ENCODE measurements at regions not wholly inside any gene's neighbourhood (a gene's known extent, or its start where the extent isn't known, plus 50 kb on each side); places are given as distances from the start of the nearest gene placed in this dataset.

DNA sequence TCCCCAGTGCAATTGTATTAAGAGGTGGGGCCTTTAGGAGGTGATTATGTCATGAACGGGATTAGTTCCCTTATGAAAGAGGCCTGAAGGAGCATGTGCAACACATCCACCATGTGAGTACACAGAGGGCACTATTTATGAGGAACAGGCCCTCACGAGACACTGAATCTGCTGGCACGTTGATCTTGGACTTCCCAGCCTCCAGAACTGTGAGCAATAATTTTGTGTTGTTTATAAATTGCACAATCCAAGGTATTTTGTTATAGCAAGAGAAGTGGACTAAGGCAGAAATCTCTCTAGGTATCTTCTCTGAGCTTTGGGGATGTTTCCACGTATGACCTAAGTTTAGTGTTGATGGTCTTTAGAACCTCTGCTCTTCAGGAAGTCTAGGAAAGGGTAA, 149.3 kb upstream of the CBLB start:
- in situ Hi-C loops (cut with HindIII; ENCODE audit: low sequenced_read_pairs): no loop called here
- no peak overlapping the region for H3K4me3 ChIP-seq (ENCODE audit: low read depth, low read length)
- DNase-seq (ENCODE audit: low read depth): no peak
- TF ChIP-seq, protein P1, sequence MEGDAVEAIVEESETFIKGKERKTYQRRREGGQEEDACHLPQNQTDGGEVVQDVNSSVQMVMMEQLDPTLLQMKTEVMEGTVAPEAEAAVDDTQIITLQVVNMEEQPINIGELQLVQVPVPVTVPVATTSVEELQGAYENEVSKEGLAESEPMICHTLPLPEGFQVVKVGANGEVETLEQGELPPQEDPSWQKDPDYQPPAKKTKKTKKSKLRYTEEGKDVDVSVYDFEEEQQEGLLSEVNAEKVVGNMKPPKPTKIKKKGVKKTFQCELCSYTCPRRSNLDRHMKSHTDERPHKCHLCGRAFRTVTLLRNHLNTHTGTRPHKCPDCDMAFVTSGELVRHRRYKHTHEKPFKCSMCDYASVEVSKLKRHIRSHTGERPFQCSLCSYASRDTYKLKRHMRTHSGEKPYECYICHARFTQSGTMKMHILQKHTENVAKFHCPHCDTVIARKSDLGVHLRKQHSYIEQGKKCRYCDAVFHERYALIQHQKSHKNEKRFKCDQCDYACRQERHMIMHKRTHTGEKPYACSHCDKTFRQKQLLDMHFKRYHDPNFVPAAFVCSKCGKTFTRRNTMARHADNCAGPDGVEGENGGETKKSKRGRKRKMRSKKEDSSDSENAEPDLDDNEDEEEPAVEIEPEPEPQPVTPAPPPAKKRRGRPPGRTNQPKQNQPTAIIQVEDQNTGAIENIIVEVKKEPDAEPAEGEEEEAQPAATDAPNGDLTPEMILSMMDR (IDR thresholded peaks at IDR 0.05; ENCODE audit: low read depth, low read length, missing control alignments): no peak

DNA sequence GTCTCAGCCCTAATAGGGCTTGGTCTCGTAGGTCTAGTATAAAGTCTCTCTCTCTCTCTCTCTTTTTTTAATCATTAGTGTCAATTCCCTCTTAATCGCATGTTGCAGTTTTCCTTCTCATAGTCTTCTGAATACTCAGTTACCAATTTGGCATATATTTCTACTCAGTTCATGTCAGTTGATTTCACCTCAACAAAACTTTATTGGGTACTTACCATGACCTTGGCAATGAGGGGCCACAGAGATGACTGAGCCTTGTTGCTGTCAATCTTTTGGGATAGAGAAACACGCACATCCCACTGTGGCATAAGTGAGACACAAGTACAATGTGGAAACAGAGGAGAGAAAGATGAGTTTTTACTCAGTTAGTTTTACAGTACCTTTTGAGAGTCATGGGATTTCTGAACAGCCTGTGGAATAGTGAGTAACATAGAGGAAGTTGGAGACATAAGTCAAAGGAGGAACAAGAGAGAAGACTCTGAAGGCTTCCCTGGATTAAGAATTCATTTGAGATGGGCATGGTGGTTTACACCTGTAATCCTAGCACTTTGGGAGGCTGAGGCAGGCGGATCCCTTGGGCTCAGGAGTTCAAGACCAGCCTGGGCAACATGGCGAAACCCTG, 150.2 kb upstream of the CBLB start:
- no peak for DNase-seq (ENCODE audit: low read depth)
- in situ Hi-C loops (cut with HindIII; ENCODE audit: low sequenced_read_pairs): no loop called here
- H3K4me3 ChIP-seq (ENCODE audit: low read depth, low read length): no peak overlapping the region
- TF ChIP-seq, protein P1 (IDR thresholded peaks at IDR 0.05; ENCODE audit: low read depth, low read length, missing control alignments): no peak

DNA sequence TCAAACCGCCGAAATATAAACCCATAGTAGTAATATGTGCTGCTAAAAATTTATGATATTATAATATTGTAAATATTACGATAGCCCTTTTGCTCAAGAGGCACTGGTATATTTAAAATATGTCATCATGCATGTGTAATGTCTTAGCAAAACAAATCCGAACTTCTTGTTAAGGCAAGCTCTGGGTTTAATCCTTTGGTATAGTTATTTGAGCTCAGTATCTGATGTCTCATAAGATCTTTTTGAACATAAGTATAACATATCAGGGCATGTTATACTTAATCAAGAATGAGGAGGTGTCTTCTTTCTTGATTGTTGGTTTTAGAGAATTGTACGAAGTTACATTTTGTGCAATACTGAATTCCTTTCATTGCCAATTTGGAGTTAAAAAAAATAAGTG, 154.1 kb upstream of the CBLB start:
- no peak for DNase-seq (ENCODE audit: low read depth)
- TF ChIP-seq, protein P1 (IDR thresholded peaks at IDR 0.05; ENCODE audit: low read depth, low read length, missing control alignments): no peak
- in situ Hi-C loops (cut with HindIII; ENCODE audit: low sequenced_read_pairs): no loop called here
- H3K4me3 ChIP-seq (ENCODE audit: low read depth, low read length): no peak overlapping the region

DNA sequence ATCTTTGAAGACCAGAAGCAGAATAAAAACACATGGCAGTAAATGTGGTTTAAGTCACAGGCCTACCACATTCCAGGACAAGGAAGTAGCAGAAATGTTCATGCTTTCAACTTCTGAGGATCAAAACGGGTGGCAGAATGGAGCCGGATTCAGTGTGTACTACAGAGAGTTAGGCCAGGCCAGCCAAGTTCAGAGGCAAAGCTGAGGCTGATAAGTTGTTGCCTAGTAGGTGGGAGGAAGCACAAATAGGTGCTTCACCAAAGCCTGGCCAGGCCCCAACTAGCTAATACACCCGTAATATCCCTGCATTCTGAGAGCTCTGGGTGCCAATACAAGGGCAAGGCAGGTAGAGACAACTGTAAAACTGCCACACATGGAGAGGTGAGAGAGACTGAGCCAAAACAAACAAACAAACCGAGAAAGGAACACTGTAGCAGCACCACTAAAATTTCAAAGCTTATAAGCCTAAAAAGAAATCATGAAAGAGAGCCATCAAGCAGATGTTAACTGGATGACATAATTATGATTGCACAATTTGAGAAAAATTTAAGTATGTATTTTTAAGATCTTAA, 156.4 kb upstream of the CBLB start:
- H3K4me3 ChIP-seq (ENCODE audit: low read depth, low read length): no peak overlapping the region
- no peak for DNase-seq (ENCODE audit: low read depth)
- in situ Hi-C loops (cut with HindIII; ENCODE audit: low sequenced_read_pairs): no loop called here
- TF ChIP-seq, protein P1 (IDR thresholded peaks at IDR 0.05; ENCODE audit: low read depth, low read length, missing control alignments): no peak

DNA sequence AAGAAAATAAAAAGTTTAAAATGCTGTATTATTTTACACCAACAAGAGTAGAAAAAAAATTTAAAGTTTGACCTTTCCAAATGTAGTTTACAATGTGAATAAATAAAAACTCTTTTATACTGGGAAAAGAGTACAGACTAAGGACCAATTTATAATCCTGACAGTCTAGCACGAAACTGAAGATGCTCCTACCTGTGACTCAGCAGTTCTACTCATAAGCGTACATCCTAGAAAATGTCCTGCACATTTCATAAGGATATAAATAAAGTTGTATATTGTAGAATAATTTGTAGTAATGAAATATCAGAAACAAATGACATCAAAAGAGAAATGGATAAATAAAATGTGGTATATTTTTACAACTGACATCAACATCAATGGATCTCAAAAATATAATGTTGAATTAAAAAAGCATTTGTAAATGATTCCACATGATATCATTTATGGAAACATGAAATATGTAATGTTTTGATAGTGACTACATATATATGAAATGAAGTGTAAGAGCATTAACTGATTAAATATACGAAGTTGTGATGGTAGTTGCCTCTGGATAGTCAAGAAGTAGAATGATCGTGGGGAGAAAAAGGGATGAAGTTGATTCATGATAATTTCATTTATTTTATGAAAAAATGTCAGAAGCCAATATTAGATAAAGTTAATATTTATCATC, 161.3 kb upstream of the CBLB start:
- TF ChIP-seq, protein P1 (IDR thresholded peaks at IDR 0.05; ENCODE audit: low read depth, low read length, missing control alignments): no peak
- no peak for DNase-seq (ENCODE audit: low read depth)
- H3K4me3 ChIP-seq (ENCODE audit: low read depth, low read length): no peak overlapping the region
- in situ Hi-C loops (cut with HindIII; ENCODE audit: low sequenced_read_pairs): no loop called here

DNA sequence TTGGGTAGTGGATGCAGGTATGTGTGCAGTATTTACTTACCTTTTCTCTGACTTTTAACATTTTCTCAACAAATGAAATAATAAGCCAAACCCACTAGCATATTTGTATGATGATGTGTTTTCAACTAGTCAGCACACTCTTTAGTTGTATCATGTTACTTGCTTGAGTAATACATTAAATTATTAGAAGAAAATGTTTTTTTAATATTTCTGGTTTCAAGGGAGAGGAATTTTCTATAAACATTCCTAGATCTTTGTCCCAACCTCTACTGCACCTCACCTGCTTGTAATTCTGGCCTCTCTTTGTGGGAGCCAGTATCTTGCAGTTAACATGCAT, 161.8 kb upstream of the CBLB start:
- H3K4me3 ChIP-seq (ENCODE audit: low read depth, low read length): no peak overlapping the region
- TF ChIP-seq, protein P1 (IDR thresholded peaks at IDR 0.05; ENCODE audit: low read depth, low read length, missing control alignments): no peak
- in situ Hi-C loops (cut with HindIII; ENCODE audit: low sequenced_read_pairs): no loop called here
- peak; percentile 8 for DNase-seq (ENCODE audit: low read depth)

Measured in astrocyte of the cerebellum (primary cell).